ENCODE measurements at regions not wholly inside any gene's neighbourhood (a gene's known extent, or its start where the extent isn't known, plus 50 kb on each side); places are given as distances from the start of the nearest gene placed in this dataset.

DNA sequence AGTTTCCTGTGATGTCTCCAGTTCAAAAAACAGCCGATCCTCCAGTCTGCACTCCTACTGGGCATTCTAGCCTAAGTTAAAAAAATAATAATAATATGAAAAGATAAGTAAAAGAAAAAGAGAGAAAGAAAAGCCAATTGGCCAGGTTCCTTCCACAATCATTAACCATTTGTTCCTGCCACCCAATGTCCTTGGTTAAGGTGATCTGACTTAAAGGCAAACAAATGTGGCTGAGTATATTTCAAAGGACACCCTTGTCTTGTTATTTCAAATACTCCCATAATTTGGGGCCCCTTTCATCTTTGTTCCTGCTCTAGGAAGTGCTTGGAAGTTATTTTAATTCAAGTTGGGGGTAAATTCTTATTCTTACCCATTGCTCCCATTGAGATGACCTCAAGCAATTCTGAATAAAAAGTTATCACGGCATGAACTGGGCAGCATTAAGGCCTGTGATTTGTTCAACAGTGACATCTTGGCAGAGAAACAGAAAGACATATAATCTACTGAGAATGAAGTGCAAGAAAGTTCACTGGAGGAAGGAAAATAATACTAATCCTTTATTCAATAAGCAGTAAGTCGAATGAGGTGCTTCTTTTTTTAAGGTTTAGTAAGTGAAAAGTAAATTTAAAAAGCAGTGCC, 1054.5 kb upstream of the FANCL start:
- CTCF ChIA-PET: no interaction called here
- Mint-ChIP-seq H3K27ac (no peak overlapping the region), H3K4me1 (ENCODE audit: low read depth) (no peaks in the 10 kb centered on the region), H3K9me3 (no peaks in the 10 kb centered on the region), H3K36me3 (ENCODE audit: low read depth) (no peaks in the 10 kb centered on the region), H3K27me3 (no peaks in the 10 kb centered on the region), H3K4me3 (no peak overlapping the region)
- DNase-seq (no peak), ATAC-seq (ENCODE audit: poor library complexity) (no peak)
- Histone ChIP-seq H3K4me3 (ENCODE audit: low read length) (no peak overlapping the region), H3K4me1 (ENCODE audit: insufficient read depth, low read length) (no peaks in the 10 kb centered on the region), H3K27ac (ENCODE audit: low read depth in 1 of 2, low read length in 2 of 2) (no peak overlapping the region), H3K27me3 (ENCODE audit: control insufficient read depth in 1 of 2, insufficient read depth in 2 of 2, low read length in 2 of 2) (no peaks in the 10 kb centered on the region), H3K9me3 (ENCODE audit: control insufficient read depth in 1 of 2, insufficient read depth in 1 of 2, low read length in 2 of 2) (no peaks in the 10 kb centered on the region), H3K36me3 (ENCODE audit: insufficient read depth, low read length) (no peaks in the 10 kb centered on the region)
- intact Hi-C loops (cut with DNase I, micrococcal nuclease): no loop called here
- POLR2A ChIA-PET: no interaction called here
- no peak for TF ChIP-seq CTCF (IDR thresholded peaks at IDR 0.05)

DNA sequence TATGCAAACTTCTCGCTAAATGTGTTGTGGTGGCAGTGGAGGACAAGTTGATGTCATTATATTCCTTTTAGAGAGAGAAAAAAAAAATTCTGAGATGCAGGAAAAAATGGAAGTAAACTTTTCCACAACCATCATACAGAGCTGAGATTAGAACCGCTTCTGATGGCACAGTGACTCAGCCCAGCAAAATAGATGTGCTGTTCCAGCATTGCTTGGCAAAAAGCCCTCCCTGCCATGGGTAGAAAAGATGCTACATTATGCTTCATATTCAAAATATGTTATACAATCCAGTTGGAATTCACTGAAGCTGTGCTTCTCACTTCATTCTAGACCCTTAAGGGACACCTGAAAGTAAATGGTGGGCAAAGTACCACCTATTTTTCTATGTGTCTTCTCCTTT, 1047.6 kb upstream of the FANCL start:
- Histone ChIP-seq H3K4me1 (ENCODE audit: insufficient read depth, low read length) (no peaks in the 10 kb centered on the region), H3K9me3 (ENCODE audit: control insufficient read depth in 1 of 2, insufficient read depth in 1 of 2, low read length in 2 of 2) (no peaks in the 10 kb centered on the region), H3K27me3 (ENCODE audit: control insufficient read depth in 1 of 2, insufficient read depth in 2 of 2, low read length in 2 of 2) (no peaks in the 10 kb centered on the region), H3K36me3 (ENCODE audit: insufficient read depth, low read length) (no peaks in the 10 kb centered on the region), H3K4me3 (ENCODE audit: low read length) (no peak overlapping the region), H3K27ac (ENCODE audit: low read depth in 1 of 2, low read length in 2 of 2) (no peak overlapping the region)
- Mint-ChIP-seq H3K27me3 (no peaks in the 10 kb centered on the region), H3K9me3 (no peaks in the 10 kb centered on the region), H3K4me3 (no peak overlapping the region), H3K27ac (no peak overlapping the region), H3K36me3 (ENCODE audit: low read depth) (no peaks in the 10 kb centered on the region), H3K4me1 (ENCODE audit: low read depth) (no peaks in the 10 kb centered on the region)
- ATAC-seq (ENCODE audit: poor library complexity) (no peak), DNase-seq (no peak)
- ChIA-PET CTCF (no interaction called here), POLR2A (no interaction called here)
- TF ChIP-seq CTCF (IDR thresholded peaks at IDR 0.05): no peak
- intact Hi-C loops (cut with DNase I, micrococcal nuclease): no loop called here

GRCh38 chr2:59282374-59283057, 1041.4 kb upstream of the FANCL start:
- no peak overlapping the region for H3K27ac ChIP-seq (ENCODE audit: low read depth in 1 of 2, low read length in 2 of 2)
- ChIA-PET POLR2A (no interaction called here), CTCF (no interaction called here)
- intact Hi-C loops (cut with DNase I, micrococcal nuclease): no loop called here
- Mint-ChIP-seq H3K9me3 (no peaks in the 10 kb centered on the region), H3K27me3 (no peaks in the 10 kb centered on the region), H3K4me1 (ENCODE audit: low read depth) (no peaks in the 10 kb centered on the region), H3K4me3 (no peak overlapping the region), H3K36me3 (ENCODE audit: low read depth) (no peaks in the 10 kb centered on the region), H3K27ac (no peak overlapping the region)
- no peak for ATAC-seq (ENCODE audit: poor library complexity)
- no peaks in the 10 kb centered on the region for H3K4me1 ChIP-seq (ENCODE audit: insufficient read depth, low read length)
- no peaks in the 10 kb centered on the region for H3K9me3 ChIP-seq (ENCODE audit: control insufficient read depth in 1 of 2, insufficient read depth in 1 of 2, low read length in 2 of 2)
- TF ChIP-seq CTCF (IDR thresholded peaks at IDR 0.05): no peak
- no peak for DNase-seq
- no peaks in the 10 kb centered on the region for H3K36me3 ChIP-seq (ENCODE audit: insufficient read depth, low read length)
- no peaks in the 10 kb centered on the region for H3K27me3 ChIP-seq (ENCODE audit: control insufficient read depth in 1 of 2, insufficient read depth in 2 of 2, low read length in 2 of 2)
- H3K4me3 ChIP-seq (ENCODE audit: low read length): no peak overlapping the region

Data from CD4-positive, alpha-beta T cell (primary cell).